NCI-H1417 (cell line): ENCODE measurements at regions not wholly inside any gene's neighbourhood (a gene's known extent, or its start where the extent isn't known, plus 50 kb on each side); places are given as distances from the start of the nearest gene placed in this dataset.
"Not testable (repeated sequence)": the region's sequence is repeated elsewhere in the genome, so short reads cannot be mapped to it uniquely, and the experiment has no call there.

Source experiments
- DNase-seq, 3 experiments: peaks; one replicate each; lab custom pipeline; 2025; lab: John Stamatoyannopoulos, UW

- DNase-seq, result no peak
Observed at GRCh38 chr6:145271577-145271976, 463.7 kb downstream of the EPM2A start.

GRCh38 chr6:145272246-145272645 lies 463.1 kb downstream of the EPM2A start:
- DNase-seq, result no peak

- no peak for DNase-seq
Observed at GRCh38 chr6:145273136-145273535, 462.2 kb downstream of the EPM2A start.

GRCh38 chr6:145274083-145274482 lies 461.2 kb downstream of the EPM2A start:
- no peak for DNase-seq

GRCh38 chr6:145275019-145275418 lies 460.3 kb downstream of the EPM2A start:
- no peak for DNase-seq

- peak in 1 of 3 experiments; percentile 31 for DNase-seq
Observed at GRCh38 chr6:145275787-145276186, 459.5 kb downstream of the EPM2A start.

- DNase-seq, result no peak
Observed at GRCh38 chr6:145276756-145277155, 458.6 kb downstream of the EPM2A start.

GRCh38 chr6:145277358-145278086 lies 457.8 kb downstream of the EPM2A start:
- DNase-seq, result no peak

- DNase-seq, result no peak
Observed at GRCh38 chr6:145278163-145278807, 457.0 kb downstream of the EPM2A start.

GRCh38 chr6:145279551-145279950 lies 455.8 kb downstream of the EPM2A start:
- DNase-seq, result no peak

GRCh38 chr6:145279993-145280392 lies 455.3 kb downstream of the EPM2A start:
- DNase-seq, result peak in 1 of 3 experiments; percentile 36

GRCh38 chr6:145283209-145283608 lies 452.1 kb downstream of the EPM2A start:
- DNase-seq, result not testable (repeated sequence)

GRCh38 chr6:145283856-145284255 lies 451.5 kb downstream of the EPM2A start:
- DNase-seq, result no peak

- DNase-seq, result no peak
Observed at GRCh38 chr6:145286916-145287315, 448.4 kb downstream of the EPM2A start.

- no peak for DNase-seq
Observed at GRCh38 chr6:145289573-145289972, 445.7 kb downstream of the EPM2A start.

- DNase-seq, result no peak
Observed at GRCh38 chr6:145290122-145290521, 445.2 kb downstream of the EPM2A start.

- DNase-seq, result no peak
Observed at GRCh38 chr6:145292066-145292465, 443.3 kb downstream of the EPM2A start.

GRCh38 chr6:145294942-145295341 lies 440.4 kb downstream of the EPM2A start:
- DNase-seq, result no peak

GRCh38 chr6:145295746-145296145 lies 439.6 kb downstream of the EPM2A start:
- DNase-seq, result no peak

- no peak for DNase-seq
Observed at GRCh38 chr6:145305670-145306069, 429.6 kb downstream of the EPM2A start.

GRCh38 chr6:145306489-145306888 lies 428.8 kb downstream of the EPM2A start:
- peak in 1 of 3 experiments; percentile 18 for DNase-seq

GRCh38 chr6:145309842-145310535 lies 425.3 kb downstream of the EPM2A start:
- no peak for DNase-seq

GRCh38 chr6:145312481-145312880 lies 422.8 kb downstream of the EPM2A start:
- DNase-seq, result no peak
